ENCODE measurements at regions not wholly inside any gene's neighbourhood (a gene's known extent, or its start where the extent isn't known, plus 50 kb on each side); places are given as distances from the start of the nearest gene placed in this dataset.

- ATAC-seq (peak in 1 of 8 donors; percentile 20), DNase-seq (no peak)
- Histone ChIP-seq H3K27ac (no peak overlapping the region), H3K4me3 (no peak overlapping the region), H3K27me3 (peaks cover 0 to 40% (median 25%) of the 10 kb centered on the region in 7 donors), H3K36me3 (no peaks in the 10 kb centered on the region), H3K9me3 (peaks cover 0 to 10% (median 0%) of the 10 kb centered on the region in 11 donors), H3K4me1 (no peaks in the 10 kb centered on the region)
- 66 to 72% methylated on average over 12 of the region's 12 CpGs for WGBS, 2 donors
- intact Hi-C loops (cut with DNase I) = no loop called here
- TF ChIP-seq, protein P1, sequence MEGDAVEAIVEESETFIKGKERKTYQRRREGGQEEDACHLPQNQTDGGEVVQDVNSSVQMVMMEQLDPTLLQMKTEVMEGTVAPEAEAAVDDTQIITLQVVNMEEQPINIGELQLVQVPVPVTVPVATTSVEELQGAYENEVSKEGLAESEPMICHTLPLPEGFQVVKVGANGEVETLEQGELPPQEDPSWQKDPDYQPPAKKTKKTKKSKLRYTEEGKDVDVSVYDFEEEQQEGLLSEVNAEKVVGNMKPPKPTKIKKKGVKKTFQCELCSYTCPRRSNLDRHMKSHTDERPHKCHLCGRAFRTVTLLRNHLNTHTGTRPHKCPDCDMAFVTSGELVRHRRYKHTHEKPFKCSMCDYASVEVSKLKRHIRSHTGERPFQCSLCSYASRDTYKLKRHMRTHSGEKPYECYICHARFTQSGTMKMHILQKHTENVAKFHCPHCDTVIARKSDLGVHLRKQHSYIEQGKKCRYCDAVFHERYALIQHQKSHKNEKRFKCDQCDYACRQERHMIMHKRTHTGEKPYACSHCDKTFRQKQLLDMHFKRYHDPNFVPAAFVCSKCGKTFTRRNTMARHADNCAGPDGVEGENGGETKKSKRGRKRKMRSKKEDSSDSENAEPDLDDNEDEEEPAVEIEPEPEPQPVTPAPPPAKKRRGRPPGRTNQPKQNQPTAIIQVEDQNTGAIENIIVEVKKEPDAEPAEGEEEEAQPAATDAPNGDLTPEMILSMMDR (IDR thresholded peaks at IDR 0.05) = no peak
Measured at GRCh38 chr3:127351775-127352350, 64.0 kb upstream of the PRR20G start.

DNA sequence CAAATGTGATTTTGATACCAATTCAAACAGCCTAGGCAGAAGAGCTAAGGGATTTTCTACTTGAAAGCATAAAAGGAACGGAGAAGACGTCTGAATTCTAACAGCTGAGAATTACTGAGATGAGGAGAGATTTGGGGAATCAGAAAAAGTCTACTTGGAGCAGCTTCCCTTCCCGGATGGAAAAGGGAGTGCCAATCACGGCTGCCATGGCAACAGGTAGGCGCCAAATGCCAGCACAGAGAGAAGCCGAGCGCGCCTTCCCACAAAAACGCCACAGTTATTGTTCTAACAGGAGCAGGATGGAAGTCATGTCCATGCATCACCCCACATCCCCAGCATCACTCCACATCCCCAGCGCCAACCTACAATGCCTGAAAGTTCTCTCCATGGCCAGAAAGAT, 63.5 kb upstream of the PRR20G start:
- no peak overlapping the region for H3K27ac ChIP-seq
- H3K27me3 ChIP-seq = peaks cover 0 to 44% (median 29%) of the 10 kb centered on the region in 7 donors
- no peaks in the 10 kb centered on the region for H3K4me1 ChIP-seq
- ATAC-seq (no peak), DNase-seq (no peak)
- no peaks in the 10 kb centered on the region for H3K36me3 ChIP-seq
- intact Hi-C loops (cut with DNase I) = no loop called here
- peaks cover 0 to 5% (median 0%) of the 10 kb centered on the region in 11 donors for H3K9me3 ChIP-seq
- WGBS, 2 donors = 72 to 74% methylated on average over 10 of the region's 10 CpGs
- TF ChIP-seq, protein P1 (IDR thresholded peaks at IDR 0.05) = no peak
- no peak overlapping the region for H3K4me3 ChIP-seq

- Histone ChIP-seq H3K27ac (no peak overlapping the region), H3K36me3 (no peaks in the 10 kb centered on the region), H3K4me1 (no peaks in the 10 kb centered on the region), H3K4me3 (no peak overlapping the region), H3K9me3 (no peaks in the 10 kb centered on the region), H3K27me3 (peaks cover 0 to 51% (median 36%) of the 10 kb centered on the region in 7 donors)
- 73 to 77% methylated on average over 28 of the region's 28 CpGs for WGBS, 2 donors
- ATAC-seq (no peak), DNase-seq (no peak)
- TF ChIP-seq, protein P1 (IDR thresholded peaks at IDR 0.05) = no peak
- intact Hi-C loops (cut with DNase I) = no loop called here
Measured at GRCh38 chr3:127350172-127351050, 62.6 kb upstream of the PRR20G start.

- H3K36me3 ChIP-seq = no peaks in the 10 kb centered on the region
- H3K27ac ChIP-seq = no peak overlapping the region
- H3K27me3 ChIP-seq = peaks cover 0 to 59% (median 38%) of the 10 kb centered on the region in 7 donors
- ATAC-seq (no peak), DNase-seq (no peak)
- H3K4me1 ChIP-seq = no peaks in the 10 kb centered on the region
- TF ChIP-seq, protein P1 (IDR thresholded peaks at IDR 0.05) = no peak
- H3K9me3 ChIP-seq = no peaks in the 10 kb centered on the region
- 70 to 74% methylated on average over 18 to 19 of the region's 19 CpGs for WGBS, 2 donors
- no peak overlapping the region for H3K4me3 ChIP-seq
- intact Hi-C loops (cut with DNase I) = no loop called here
Measured at GRCh38 chr3:127349501-127350171, 61.8 kb upstream of the PRR20G start.
